Myocyte (in vitro differentiated cells): ENCODE measurements at regions not wholly inside any gene's neighbourhood (a gene's known extent, or its start where the extent isn't known, plus 50 kb on each side); places are given as distances from the start of the nearest gene placed in this dataset.
"Not testable (repeated sequence)": the region's sequence is repeated elsewhere in the genome, so short reads cannot be mapped to it uniquely, and the experiment has no call there.

ENCODE experiments used
- DNase-seq: peaks from one replicate; pipeline ENCODE4 v3.0.0-alpha.2; 2012; ENCODE audit warnings: low read depth

- peak; percentile 95 for DNase-seq
Measured at GRCh38 chr1:38152351-38153065, 105.9 kb upstream of the POU3F1 start.

GRCh38 chr1:38151399-38151798 lies 104.8 kb upstream of the POU3F1 start:
- DNase-seq = peak; percentile 40

GRCh38 chr1:38146079-38146478 lies 99.5 kb upstream of the POU3F1 start:
- not testable (repeated sequence) for DNase-seq

DNA sequence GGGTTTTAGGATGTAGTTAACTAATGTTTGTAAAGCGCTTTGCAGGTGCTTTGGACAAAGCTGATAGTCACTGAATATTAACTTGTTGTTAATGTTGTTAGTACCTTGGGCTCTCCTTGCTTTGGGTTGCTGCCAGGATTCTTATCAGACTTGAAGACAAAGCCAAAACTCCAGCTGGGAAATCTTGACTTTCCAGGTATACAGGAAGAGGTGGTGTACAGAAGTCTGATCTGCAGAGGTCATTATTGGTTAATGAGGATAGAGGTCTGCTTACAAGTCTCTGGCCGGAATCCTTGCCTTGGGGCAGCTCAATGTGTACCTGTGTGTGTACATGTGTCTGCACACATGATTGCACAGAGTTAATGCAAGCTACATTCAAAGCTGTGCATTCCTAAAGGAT lies 96.0 kb upstream of the POU3F1 start:
- DNase-seq = no peak

DNA sequence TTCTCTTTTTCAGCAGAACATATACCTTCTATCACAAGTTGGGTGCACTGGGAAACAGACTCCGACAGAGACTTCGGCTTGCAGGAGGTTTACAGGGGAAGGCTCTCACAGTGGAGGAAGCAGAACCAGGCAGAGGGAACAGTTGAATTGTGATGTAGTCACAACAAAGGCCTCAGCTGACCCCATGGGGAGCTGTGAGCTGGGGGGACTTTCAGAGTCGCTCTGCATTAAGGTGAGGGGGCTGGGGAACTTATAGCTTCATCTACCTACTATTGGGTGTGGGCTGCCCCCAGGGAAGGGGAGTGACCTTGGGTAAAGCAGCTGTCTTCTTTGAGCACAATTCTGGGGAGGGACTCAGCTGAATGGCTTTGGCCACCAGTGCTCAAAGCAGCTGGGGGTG lies 94.9 kb upstream of the POU3F1 start:
- DNase-seq = no peak

GRCh38 chr1:38139738-38140487 lies 93.3 kb upstream of the POU3F1 start:
- no peak for DNase-seq

GRCh38 chr1:38138498-38139233 lies 92.1 kb upstream of the POU3F1 start:
- peak; percentile 99 for DNase-seq

- DNase-seq = no peak
Measured at GRCh38 chr1:38137164-38137563, 90.6 kb upstream of the POU3F1 start.

DNA sequence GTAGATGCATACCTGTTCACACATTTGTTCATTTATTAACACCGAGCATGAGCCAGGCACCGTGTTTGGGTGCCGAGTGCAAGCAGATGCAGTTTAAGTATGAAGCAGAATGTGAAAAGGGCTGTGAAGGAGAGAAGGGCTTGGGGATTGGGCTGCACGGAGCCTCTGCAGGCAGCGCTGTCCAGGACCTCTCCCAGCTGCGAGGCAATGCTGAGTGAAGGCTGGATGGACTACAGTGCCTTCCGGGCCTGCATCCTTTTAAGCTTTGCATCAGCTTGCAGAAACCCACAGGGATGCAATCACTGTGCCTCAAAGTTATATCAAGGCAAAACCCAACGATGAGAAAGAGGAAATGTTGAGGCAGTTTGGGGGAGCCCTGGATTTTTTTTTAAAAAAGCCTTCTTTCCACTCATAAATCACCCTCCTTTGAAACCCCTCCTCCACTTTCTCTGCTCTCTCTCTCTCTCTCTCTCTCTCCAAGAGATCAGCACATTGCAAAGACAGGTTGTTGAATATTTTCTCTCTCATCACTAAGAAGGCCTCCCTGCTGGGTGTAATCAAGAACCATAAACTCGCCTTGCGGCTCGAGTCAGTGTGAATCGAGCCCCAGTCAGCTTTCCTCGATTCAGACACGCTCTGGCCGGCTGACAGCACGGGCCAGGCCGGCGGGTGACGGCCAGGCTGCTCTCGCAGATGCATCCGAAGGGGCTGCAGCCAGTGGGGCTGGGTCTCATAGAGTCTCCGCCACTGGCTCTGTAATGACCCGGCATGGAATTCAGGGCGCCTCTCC lies 89.2 kb upstream of the POU3F1 start:
- no peak for DNase-seq

- DNase-seq = no peak
Measured at GRCh38 chr1:38134294-38134755, 87.7 kb upstream of the POU3F1 start.

- DNase-seq = no peak
Measured at GRCh38 chr1:38133756-38134155, 87.2 kb upstream of the POU3F1 start.

- DNase-seq = no peak
Measured at GRCh38 chr1:38133304-38133703, 86.7 kb upstream of the POU3F1 start.

GRCh38 chr1:38132681-38133080 lies 86.1 kb upstream of the POU3F1 start:
- peak; percentile 88 for DNase-seq

- DNase-seq = no peak
Measured at GRCh38 chr1:38131024-38131585, 84.5 kb upstream of the POU3F1 start.

- no peak for DNase-seq
Measured at GRCh38 chr1:38129971-38130370, 83.4 kb upstream of the POU3F1 start.

DNA sequence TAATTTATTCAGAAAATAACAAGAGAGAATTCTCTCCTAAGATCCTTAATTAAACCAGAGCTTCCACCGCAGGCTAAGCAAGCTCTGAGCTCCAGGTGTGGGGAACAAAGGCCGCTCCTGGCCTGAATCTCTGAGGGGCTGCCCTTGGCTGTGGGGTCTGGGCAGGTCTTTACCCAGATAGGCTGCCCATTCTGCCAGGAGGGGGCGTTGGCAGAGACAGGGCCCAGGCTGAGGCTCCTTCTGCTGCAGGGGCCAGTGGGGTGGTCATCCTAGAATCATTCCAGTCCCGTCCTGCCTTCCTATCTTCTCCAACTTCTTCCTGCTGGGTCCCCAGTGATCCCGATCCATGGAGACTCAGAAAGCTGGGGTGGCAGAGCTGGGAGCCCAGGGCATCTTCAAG lies 82.9 kb upstream of the POU3F1 start:
- no peak for DNase-seq

DNA sequence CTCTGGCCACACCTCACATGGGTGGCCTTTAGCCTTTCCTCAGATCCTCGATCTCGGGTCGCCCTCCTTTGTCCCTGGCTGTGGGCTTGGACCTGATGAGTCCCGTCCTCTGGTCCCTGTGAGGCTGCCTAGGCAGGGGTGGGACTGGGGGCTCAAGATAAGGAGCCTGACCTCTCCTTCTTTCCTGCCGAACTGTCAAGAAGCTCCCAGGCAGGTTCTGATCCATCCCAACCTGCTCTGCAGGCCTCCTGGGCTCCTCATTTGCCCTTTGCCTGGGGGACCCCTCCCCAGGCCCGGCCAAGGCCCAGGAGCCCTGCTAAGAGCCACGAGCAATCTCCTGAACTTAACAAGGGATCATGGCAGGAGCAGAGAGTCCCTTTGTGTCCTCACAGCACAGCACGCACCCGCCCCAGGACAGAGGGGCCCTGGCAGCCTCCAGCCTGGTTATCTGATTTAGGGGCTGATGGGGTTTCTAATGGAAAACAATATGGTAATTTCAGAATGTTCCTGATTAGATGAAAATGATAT lies 82.4 kb upstream of the POU3F1 start:
- no peak for DNase-seq

- no peak for DNase-seq
Measured at GRCh38 chr1:38128511-38128910, 81.9 kb upstream of the POU3F1 start.

- DNase-seq = no peak
Measured at GRCh38 chr1:38127428-38127827, 80.8 kb upstream of the POU3F1 start.

DNA sequence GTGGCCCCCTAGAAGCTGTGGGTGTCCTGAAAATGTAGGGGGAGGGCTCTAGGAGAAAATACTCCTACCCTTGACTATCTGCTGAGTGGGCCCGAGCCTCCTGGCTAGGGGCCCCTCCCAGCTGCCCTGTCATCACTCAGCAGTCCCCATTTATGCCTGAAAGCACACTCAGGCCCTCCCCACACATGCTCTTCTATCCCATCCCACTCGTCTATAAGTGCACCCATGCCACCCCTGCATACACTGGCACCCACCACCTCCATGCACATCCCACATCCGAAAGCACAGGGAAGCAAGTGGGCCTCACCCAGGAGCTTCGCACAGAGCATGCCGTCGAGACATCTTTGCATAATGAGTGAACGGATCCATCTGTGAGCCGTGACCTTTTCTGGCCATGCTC lies 80.4 kb upstream of the POU3F1 start:
- DNase-seq = no peak
